ENCODE measurements at regions not wholly inside any gene's neighbourhood (a gene's known extent, or its start where the extent isn't known, plus 50 kb on each side); places are given as distances from the start of the nearest gene placed in this dataset.

DNA sequence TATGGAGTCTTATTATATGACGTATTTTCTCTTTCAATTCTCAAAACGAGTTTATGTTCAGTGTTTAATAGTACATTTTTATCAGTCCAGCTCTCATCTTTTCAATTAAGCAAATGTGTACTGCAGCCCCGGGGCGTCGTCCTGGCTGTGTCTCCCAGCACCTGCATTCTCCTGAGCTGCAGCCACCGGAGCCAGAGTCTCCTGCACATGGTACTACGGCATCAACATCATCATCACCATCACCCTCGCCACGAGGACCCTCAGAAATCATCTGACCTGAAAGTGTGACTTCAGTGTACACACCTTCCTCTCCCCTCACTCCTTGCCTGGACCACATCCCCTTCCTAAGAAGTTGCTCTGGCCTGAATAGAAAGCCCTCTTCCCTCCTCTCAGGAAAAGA lies 267.7 kb upstream of the ARID1B start:
- DNase-seq = no peak

DNA sequence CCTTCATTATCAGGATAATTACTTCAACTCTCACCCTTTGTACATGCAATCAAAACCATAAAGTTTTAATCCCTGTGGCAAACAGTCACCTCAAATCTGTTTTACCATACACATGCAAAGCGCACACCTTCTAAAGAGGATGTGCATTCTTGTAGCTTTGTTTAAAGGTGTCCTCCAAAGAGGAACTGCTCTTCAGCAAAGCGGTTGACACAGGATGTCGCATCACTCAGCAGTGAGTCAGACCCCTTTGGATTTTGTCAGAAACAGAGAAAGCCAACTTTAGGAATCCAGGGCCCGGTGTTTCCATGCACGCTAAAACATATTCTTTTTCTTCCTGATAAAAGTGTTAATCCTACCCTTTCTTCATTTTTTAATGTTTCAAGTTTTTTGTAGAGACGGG lies 268.3 kb upstream of the ARID1B start:
- DNase-seq = peak; percentile 67

- no peak for DNase-seq
These were observed 269.1 kb upstream of the ARID1B start for GRCh38 chr6:156508126-156508525.

- DNase-seq = no peak
These were observed 269.5 kb upstream of the ARID1B start for GRCh38 chr6:156507656-156508055.

DNA sequence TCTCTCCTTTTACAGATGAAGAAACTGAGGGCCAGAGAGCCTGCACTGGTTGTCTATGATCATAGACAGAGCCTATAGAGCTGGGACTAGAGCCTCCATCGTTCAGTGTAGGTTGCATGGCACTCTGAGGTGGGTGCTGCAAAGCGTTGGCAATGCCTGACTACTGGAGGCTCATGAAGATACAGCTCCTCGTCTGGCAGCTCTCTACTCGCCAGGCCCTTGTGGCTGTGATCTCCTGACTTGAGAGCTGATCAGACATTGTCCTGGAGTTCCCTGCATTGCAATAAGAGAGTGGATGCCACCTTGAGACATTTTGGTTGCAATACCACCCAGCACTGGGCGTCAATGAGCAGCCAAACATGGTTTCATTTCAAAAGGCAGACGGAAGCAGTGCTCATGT lies 270.1 kb upstream of the ARID1B start:
- DNase-seq = no peak

DNA sequence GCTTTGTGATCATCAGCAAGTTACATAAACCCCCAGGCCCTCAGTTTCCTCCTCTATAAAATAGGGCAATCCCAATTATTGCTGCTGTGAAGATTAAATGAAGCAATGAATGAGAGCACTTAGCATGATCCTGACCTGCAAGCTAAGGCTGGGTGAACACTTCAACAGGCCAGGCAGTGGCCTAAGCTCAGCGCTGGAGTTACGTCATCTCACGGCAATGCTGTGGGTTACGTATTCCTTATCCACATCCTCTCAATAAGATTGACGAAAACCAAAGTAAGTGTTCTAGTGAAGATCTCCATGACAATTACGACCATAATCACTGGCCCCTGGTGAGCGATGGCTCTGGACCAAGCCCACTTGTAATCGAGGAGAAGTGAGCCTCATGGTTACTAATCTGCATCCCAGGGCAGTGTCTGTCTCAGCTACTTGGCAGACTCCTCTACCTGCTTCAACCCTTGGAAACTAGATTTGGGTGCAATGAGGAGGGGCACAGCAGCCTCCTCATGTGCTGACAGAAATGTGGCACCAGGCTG lies 274.1 kb upstream of the ARID1B start:
- no peak for DNase-seq

DNA sequence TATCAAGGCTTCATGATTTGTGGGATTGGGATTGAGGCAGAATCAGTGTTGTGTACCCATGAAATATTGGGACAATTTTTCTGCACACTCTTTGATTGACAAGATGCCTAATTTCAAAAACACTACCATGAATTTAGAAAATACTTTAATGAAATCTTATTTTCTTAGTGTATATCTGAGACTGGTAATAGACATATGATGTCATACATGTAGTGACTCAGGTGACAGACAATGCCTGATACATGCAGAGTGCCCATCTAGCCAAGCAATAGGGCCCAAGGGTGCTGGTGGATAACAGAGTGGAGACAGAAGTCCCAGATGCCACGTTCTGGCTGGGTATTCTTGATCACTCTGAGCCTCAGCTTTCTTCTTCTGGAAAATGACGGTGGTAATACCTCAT lies 279.6 kb upstream of the ARID1B start:
- no peak for DNase-seq

- DNase-seq = no peak
These were observed 289.3 kb upstream of the ARID1B start for GRCh38 chr6:156487877-156488276.

DNA sequence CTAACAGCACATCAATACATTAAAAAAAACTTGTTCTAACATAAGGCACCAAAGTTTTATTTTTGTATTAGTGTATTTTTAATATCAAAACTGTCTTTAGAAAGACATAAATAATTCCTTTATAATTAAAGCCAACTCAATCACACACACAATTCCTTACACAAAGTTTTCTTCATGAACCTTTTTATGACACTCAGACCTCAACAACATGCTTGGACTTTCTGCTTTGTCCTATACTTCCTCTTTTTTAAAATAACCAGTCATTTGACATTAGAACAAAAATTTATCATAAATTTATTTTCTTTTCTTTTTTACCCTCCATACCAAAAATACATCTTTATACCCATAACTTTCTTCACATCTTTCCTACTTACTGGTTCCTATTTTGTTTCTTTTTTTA lies 292.0 kb upstream of the ARID1B start:
- no peak for DNase-seq

DNA sequence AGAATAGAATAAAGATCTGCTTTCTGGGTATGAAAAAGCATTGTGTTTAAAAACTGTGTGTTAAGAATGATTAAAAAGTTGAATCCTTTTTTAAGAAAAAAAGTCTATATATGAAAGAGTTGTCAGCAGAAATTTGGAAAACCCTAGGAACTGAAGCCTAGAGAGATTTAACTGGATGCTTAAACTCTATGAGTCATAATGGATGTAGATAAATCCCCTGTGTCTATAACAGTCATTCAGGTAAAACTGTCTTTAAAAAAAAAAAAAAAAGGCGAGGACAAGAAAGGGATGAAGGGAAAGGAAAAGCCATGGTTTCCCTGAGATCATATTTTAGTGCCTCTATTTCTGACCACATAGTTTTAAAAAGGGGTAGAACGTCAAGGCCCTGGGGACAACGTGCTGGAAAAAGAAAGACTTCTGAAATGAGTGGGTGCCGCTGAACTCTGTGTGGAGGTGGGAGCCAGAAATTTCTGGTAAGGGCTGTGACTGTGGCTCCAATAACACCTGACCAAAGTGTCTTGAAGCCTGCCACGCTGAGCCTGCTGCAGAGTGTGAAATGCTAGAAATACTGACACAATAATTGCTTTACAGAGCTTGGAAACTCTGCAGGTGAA lies 302.6 kb upstream of the ARID1B start:
- no peak for DNase-seq

- DNase-seq = no peak
These were observed 306.2 kb upstream of the ARID1B start for GRCh38 chr6:156471000-156471399.

- no peak for DNase-seq
These were observed 312.9 kb upstream of the ARID1B start for GRCh38 chr6:156464100-156464878.

DNA sequence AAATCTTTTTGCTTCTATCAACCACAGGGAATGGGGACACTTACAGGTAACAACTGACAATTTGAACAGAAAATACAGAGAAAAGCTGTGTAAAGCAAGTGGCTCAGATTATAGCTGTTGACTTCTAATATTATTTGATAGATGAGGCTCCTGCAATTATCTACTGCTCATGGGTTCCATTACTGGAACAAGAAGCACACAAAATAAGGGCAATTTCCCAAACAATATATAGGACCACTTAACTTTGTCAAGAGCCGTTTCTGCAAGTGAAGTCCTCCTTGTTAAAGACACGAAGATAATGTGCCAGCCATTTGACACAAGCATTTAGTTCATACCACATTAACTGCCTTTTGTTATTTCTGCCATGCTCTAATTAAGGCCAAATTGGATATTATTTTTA lies 315.5 kb upstream of the ARID1B start:
- DNase-seq = no peak

- DNase-seq = no peak
These were observed 319.6 kb upstream of the ARID1B start for GRCh38 chr6:156457601-156458000.

GRCh38 chr6:156455847-156456246 lies 321.3 kb upstream of the ARID1B start:
- DNase-seq = no peak

DNA sequence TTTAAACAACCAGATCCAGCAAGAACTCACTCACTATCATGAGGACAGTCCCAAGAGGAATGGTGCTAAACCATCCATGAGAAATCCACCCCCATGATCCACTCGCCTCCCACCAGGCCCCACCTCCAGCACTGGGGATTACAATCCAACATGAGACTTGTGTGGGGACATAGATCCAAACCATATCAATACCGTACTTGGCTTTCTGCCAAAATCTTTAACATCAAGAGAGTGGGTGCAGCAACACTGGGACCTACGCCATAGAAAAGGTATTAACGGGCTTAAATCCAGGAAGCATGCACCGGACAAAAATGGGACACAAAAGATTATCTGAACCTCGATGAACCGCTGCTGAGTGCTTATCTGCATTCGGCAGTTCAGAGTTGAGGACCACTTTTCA lies 322.3 kb upstream of the ARID1B start:
- no peak for DNase-seq

DNA sequence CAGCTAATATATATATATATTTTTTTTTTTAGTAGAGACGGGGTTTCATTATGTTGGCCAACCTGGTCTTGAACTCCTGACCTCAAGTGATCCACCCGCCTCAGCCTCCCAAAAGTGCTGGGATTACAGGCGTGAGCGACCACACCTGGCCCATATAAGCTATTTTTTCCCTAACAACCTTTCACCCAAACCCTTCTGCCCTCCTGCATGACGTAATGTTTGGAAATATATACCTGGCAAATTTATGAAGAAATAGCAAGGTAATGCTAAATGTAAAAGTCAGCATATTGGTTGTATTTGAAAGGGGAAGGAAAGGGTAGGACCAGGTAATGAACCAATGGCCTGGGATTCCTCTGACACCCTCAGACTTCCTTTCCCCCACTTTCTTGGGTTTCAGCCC lies 325.5 kb upstream of the ARID1B start:
- no peak for DNase-seq

DNA sequence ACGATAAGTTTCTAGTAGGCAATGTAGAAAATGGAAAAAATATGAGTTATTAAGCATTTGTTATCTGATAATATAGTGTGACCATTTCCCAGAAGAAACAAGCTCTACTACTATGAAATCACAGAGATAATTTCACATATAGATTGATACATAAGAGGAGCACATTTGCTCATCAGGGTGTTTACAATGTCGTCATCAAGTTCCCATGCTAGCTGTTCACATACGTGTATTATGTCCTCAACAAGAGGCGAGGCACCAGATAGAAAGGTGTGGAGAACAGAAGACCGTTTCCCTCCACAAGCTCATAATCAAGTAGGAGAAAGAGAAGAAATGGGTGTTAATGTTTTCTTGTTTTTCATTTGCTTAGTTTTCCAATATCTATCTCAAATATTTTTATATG lies 326.1 kb upstream of the ARID1B start:
- DNase-seq = no peak

GRCh38 chr6:156450421-156450820 lies 326.8 kb upstream of the ARID1B start:
- DNase-seq = no peak

GRCh38 chr6:156449569-156449968 lies 327.6 kb upstream of the ARID1B start:
- DNase-seq = no peak

DNA sequence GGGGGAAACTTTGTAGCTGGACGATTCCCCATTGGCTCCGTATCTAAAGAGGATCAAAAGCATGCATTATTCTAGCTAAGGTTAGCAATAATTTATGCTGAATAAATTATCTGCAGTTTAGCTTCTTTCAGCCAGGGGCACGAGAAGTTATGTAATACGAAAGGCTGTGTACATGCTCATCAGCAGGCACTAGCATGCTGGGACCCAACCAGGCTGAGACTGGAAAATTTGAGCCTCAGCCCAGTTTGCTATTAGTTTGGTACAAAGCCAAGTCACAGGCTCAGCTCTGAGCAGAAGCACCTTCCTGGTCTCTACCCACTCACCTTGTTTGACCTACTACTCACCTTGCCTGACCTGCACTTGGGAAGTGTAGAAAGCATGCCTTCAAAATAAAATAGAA lies 328.1 kb upstream of the ARID1B start:
- DNase-seq = no peak

DNA sequence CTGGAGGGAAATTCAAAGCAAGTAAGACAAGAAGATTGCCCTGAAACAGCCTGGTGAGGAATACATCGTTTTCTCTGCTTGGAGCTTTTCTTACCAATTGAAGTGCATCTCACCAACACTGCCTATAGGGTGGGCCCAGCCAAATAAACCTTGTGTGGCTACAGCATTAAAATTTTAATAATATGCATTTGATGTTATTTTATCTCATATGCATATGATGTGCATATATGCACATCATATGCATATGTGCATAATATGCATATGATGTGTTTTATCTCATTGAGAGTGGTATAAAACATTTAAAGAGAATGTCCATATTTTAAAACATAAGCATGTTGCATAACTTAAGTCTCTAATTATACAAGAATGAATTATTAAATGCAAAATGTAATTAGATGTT lies 328.6 kb upstream of the ARID1B start:
- DNase-seq = no peak

DNA sequence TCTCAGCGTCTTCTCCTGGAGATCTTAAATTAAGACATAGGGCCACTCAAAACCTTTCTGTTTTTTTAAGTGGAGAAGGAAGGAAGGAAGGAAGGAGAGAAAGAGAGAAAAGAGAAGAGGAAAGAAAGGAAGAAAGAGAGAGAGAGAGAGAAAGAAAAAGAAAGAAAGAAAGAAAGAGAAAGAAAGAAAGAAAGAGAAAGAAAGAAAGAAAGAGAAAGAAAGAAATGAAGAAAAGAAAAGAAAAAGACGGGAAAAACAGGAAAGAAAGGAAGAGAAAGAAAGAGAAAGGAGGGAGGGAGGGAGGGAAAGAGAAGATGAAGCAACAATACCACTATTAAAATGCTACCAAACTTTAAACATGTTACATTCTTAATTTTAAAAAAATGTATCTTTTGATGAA lies 336.5 kb upstream of the ARID1B start:
- DNase-seq = no peak

- no peak for DNase-seq
These were observed 338.7 kb upstream of the ARID1B start for GRCh38 chr6:156438350-156438923.

Measured in islet precursor cell (in vitro differentiated cells).